HG03108 (cell line): ENCODE measurements at regions not wholly inside any gene's neighbourhood (a gene's known extent, or its start where the extent isn't known, plus 50 kb on each side); places are given as distances from the start of the nearest gene placed in this dataset.
"Not testable (repeated sequence)": the region's sequence is repeated elsewhere in the genome, so short reads cannot be mapped to it uniquely, and the experiment has no call there.

Experiments used
- ATAC-seq: cut with Tn5 transposase; IDR thresholded peaks from one replicate; pipeline ENCODE4 v1.9.1; 2021; ENCODE audit warnings: moderate library complexity; ENCODE audit not compliant: unreplicated experiment

GRCh38 chr7:66535414-66536329, 93.0 kb upstream of the KCTD7 start:
- ATAC-seq, result no peak

GRCh38 chr7:66537380-66537779, 91.3 kb upstream of the KCTD7 start:
- ATAC-seq, result no peak

- no peak for ATAC-seq
Measured at GRCh38 chr7:66537876-66538275, 90.8 kb upstream of the KCTD7 start.

- no peak for ATAC-seq
Measured at GRCh38 chr7:66539264-66539623, 89.4 kb upstream of the KCTD7 start.

- ATAC-seq, result no peak
Measured at GRCh38 chr7:66539902-66540375, 88.7 kb upstream of the KCTD7 start.

- no peak for ATAC-seq
Measured at GRCh38 chr7:66542049-66542448, 86.6 kb upstream of the KCTD7 start.

GRCh38 chr7:66542528-66543269, 86.0 kb upstream of the KCTD7 start:
- no peak for ATAC-seq

- ATAC-seq, result no peak
Measured at GRCh38 chr7:66549466-66549865, 79.2 kb upstream of the KCTD7 start.

- ATAC-seq, result no peak
Measured at GRCh38 chr7:66553001-66553400, 75.7 kb upstream of the KCTD7 start.

- ATAC-seq, result not testable (repeated sequence)
Measured at GRCh38 chr7:66553675-66554074, 75.0 kb upstream of the KCTD7 start.

GRCh38 chr7:66554291-66554690, 74.4 kb upstream of the KCTD7 start:
- not testable (repeated sequence) for ATAC-seq

- not testable (repeated sequence) for ATAC-seq
Measured at GRCh38 chr7:66554842-66555430, 73.7 kb upstream of the KCTD7 start.

- ATAC-seq, result no peak
Measured at GRCh38 chr7:66556177-66556548, 72.5 kb upstream of the KCTD7 start.

- no peak for ATAC-seq
Measured at GRCh38 chr7:66556549-66557213, 72.0 kb upstream of the KCTD7 start.

GRCh38 chr7:66557214-66558200, 71.2 kb upstream of the KCTD7 start:
- ATAC-seq, result no peak

GRCh38 chr7:66558201-66558641, 70.5 kb upstream of the KCTD7 start:
- ATAC-seq, result no peak

- no peak for ATAC-seq
Measured at GRCh38 chr7:66558660-66559465, 69.8 kb upstream of the KCTD7 start.

- ATAC-seq, result no peak
Measured at GRCh38 chr7:66564045-66564444, 64.6 kb upstream of the KCTD7 start.

GRCh38 chr7:66570179-66570578, 58.5 kb upstream of the KCTD7 start:
- not testable (repeated sequence) for ATAC-seq
